Ishikawa (cell line): ENCODE measurements at regions not wholly inside any gene's neighbourhood (a gene's known extent, or its start where the extent isn't known, plus 50 kb on each side); places are given as distances from the start of the nearest gene placed in this dataset.

ENCODE experiments used
- CEBPB ChIP-seq: IDR thresholded peaks from 2 replicates; pipeline ENCODE4 v1.6.1; 2012
- CREB1 ChIP-seq: IDR thresholded peaks from 2 replicates; pipeline ENCODE4 v1.6.1; 2012; ENCODE audit warnings: low read depth
- EGR1 ChIP-seq: IDR thresholded peaks from 2 replicates; pipeline ENCODE4 v1.6.1; 2012
- EP300 ChIP-seq: IDR thresholded peaks from 2 replicates; pipeline ENCODE4 v1.6.1; 2012; ENCODE audit warnings: borderline replicate concordance
- FOXM1 ChIP-seq: IDR thresholded peaks from 2 replicates; pipeline ENCODE4 v1.6.1; 2012; ENCODE audit warnings: low read depth, borderline replicate concordance
- NFIC ChIP-seq: IDR thresholded peaks from 2 replicates; pipeline ENCODE4 v1.6.1; 2012
- RAD21 ChIP-seq: IDR thresholded peaks from 2 replicates; pipeline ENCODE4 v1.6.1; 2012; ENCODE audit warnings: low read depth
- TAF1 ChIP-seq: IDR thresholded peaks from 2 replicates; pipeline ENCODE4 v1.6.1; 2012; ENCODE audit warnings: low read depth, mild to moderate bottlenecking
- TCF12 ChIP-seq: IDR thresholded peaks from 2 replicates; pipeline ENCODE4 v1.6.1; 2012; ENCODE audit warnings: low read depth
- TEAD4 ChIP-seq: IDR thresholded peaks from 2 replicates; pipeline ENCODE4 v1.6.1; 2012
- YY1 ChIP-seq: IDR thresholded peaks from 2 replicates; pipeline ENCODE4 v1.6.1; 2012; ENCODE audit warnings: low read depth
- ZBTB7A ChIP-seq: IDR thresholded peaks from 2 replicates; pipeline ENCODE4 v1.6.1; 2012; ENCODE audit warnings: low read depth
- TF ChIP-seq, protein P1 (sequence below): IDR thresholded peaks from 2 replicates; pipeline ENCODE4 v1.6.1; 2012; ENCODE audit warnings: low read depth, mild to moderate bottlenecking
- TF ChIP-seq, protein P2 (sequence below): IDR thresholded peaks from 2 replicates; pipeline ENCODE4 v1.6.1; 2012
- TF ChIP-seq, protein P3 (sequence below): IDR thresholded peaks from 2 replicates; pipeline ENCODE4 v1.6.1; 2012

DNA sequence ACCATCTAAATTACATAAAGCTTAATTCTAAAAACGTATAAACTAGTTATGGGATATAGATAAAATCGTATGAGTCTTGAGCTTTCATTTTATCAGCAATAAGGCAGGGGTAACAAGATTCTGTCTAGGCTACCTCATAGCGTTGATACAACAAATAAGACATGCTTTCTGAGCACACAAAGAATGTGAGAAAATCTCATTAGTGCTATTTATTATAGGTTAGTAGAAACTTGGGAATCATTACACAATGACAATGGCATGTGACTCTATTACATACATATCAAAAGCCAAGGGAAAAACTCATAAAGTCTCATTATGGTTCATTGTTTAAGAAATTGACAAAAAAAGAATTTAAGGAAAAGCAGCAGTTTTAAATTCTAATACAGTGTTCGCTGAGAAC is 448.6 kb downstream of the PLK2 start:
- TF ChIP-seq CEBPB (no peak), TAF1 (no peak), EGR1 (no peak), YY1 (no peak), FOXM1 (no peak), TCF12 (no peak), ZBTB7A (no peak), CREB1 (no peak), TEAD4 (no peak), RAD21 (no peak), NFIC (no peak), EP300 (no peak)
- TF ChIP-seq, protein P1, sequence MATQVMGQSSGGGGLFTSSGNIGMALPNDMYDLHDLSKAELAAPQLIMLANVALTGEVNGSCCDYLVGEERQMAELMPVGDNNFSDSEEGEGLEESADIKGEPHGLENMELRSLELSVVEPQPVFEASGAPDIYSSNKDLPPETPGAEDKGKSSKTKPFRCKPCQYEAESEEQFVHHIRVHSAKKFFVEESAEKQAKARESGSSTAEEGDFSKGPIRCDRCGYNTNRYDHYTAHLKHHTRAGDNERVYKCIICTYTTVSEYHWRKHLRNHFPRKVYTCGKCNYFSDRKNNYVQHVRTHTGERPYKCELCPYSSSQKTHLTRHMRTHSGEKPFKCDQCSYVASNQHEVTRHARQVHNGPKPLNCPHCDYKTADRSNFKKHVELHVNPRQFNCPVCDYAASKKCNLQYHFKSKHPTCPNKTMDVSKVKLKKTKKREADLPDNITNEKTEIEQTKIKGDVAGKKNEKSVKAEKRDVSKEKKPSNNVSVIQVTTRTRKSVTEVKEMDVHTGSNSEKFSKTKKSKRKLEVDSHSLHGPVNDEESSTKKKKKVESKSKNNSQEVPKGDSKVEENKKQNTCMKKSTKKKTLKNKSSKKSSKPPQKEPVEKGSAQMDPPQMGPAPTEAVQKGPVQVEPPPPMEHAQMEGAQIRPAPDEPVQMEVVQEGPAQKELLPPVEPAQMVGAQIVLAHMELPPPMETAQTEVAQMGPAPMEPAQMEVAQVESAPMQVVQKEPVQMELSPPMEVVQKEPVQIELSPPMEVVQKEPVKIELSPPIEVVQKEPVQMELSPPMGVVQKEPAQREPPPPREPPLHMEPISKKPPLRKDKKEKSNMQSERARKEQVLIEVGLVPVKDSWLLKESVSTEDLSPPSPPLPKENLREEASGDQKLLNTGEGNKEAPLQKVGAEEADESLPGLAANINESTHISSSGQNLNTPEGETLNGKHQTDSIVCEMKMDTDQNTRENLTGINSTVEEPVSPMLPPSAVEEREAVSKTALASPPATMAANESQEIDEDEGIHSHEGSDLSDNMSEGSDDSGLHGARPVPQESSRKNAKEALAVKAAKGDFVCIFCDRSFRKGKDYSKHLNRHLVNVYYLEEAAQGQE: no peak
- TF ChIP-seq, protein P2, sequence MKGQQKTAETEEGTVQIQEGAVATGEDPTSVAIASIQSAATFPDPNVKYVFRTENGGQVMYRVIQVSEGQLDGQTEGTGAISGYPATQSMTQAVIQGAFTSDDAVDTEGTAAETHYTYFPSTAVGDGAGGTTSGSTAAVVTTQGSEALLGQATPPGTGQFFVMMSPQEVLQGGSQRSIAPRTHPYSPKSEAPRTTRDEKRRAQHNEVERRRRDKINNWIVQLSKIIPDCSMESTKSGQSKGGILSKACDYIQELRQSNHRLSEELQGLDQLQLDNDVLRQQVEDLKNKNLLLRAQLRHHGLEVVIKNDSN: no peak
- TF ChIP-seq, protein P3, sequence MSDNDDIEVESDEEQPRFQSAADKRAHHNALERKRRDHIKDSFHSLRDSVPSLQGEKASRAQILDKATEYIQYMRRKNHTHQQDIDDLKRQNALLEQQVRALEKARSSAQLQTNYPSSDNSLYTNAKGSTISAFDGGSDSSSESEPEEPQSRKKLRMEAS: no peak

DNA sequence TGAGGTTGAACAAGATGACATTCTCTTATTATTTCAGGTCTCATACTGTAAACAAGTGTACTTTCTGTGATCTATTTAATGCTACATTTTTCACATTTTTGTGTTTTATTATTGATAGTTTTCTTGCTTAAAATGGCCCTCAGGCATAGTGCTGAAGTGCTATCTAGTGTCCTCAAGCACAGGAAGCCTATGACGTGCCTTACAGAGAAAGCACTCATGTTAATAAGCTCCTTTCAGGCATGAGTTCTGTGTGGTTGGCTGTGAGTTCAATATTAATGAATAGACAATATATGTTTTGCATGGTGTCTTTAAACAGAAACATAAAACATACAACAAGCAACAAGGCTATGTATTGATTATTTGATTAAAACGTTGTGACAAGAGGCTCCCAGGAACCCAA is 450.1 kb downstream of the PLK2 start:
- TF ChIP-seq CEBPB (no peak), TAF1 (no peak), CREB1 (no peak), NFIC (no peak), EP300 (no peak)
- TF ChIP-seq, protein P3: no peak

DNA sequence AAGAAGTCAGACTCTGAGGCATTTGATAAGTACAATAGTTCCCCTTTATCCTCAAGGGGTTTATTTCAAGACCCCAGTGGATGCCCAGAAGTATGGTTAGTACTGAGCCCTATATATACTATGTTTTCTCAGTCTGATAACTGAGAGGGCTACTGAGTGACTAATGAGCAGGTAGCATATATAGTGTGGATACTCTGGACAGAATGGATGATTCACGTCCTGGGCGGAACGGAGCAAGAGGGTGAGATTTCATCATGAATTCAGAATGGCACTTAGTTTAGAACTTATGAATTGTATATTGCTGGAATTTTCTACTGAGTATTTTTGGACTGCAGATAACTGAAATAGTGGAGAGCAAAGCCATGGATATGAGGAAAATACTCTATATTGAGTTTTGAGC is 457.6 kb downstream of the PLK2 start:
- TF ChIP-seq, protein P1: no peak

DNA sequence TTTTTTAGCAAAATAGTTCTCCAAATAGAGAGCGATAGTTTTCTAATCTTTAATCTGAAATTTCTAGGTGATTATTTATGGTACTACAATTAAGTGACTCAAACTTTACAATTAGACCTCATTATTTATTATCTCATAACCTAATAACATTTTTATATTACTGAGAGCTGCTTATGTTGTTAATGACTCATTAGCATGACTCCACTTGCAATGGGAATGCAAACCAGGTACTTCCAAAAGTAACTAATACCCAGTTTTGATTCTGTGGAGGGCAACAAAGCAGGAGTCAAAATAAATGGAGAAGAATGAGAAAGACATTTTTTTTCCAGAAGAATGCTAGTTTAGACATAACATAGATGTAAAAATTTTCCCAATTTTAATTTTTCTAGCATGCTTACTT is 466.0 kb downstream of the PLK2 start:
- TF ChIP-seq ZBTB7A: no peak
- no peak for TF ChIP-seq EGR1
- TF ChIP-seq RAD21: no peak
- TF ChIP-seq YY1: no peak
- TF ChIP-seq, protein P1: no peak
- no peak for TF ChIP-seq NFIC

DNA sequence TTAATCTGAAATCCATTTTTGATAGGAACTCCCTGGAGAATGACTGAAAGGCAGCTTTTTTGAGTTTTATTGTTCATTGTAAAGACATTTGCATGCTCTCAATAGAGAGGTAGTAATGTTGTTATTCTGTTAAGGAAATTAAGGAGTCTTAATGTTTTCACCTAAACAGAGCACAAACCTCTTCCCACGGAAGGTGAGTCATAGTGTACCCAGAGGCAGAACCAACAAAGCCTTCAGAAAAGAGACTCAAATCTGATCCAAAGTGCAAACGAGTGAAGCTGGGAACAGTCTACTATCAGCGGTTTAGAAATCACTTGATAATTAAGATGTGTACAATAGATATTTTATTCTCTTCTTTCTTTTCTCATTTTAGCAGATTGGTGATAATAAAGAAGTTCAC is 470.5 kb downstream of the PLK2 start:
- TF ChIP-seq, protein P3: no peak
- TF ChIP-seq EP300 (no peak), YY1 (no peak), CEBPB (no peak), NFIC (no peak), TEAD4 (no peak), RAD21 (no peak), ZBTB7A (no peak), EGR1 (no peak), CREB1 (no peak), TAF1 (no peak), FOXM1 (no peak), TCF12 (no peak)
- TF ChIP-seq, protein P1: no peak
- TF ChIP-seq, protein P2: no peak
